GM13976 (cell line): ENCODE measurements at regions not wholly inside any gene's neighbourhood (a gene's known extent, or its start where the extent isn't known, plus 50 kb on each side); places are given as distances from the start of the nearest gene placed in this dataset.
"Not testable (repeated sequence)": the region's sequence is repeated elsewhere in the genome, so short reads cannot be mapped to it uniquely, and the experiment has no call there.

Experiments
- DNase-seq: peaks from one replicate; pipeline ENCODE4 v3.0.0; 2012; ENCODE audit warnings: low spot score
- in situ Hi-C: fragments of 300-500 bp; cut with MboI; formaldehyde crosslinking; loops from one replicate; pipeline ENCODE4 v1.12.0; 2022; ENCODE audit warnings: low sequenced_read_pairs, mixed read lengths, inconsistent platforms; ENCODE audit not compliant: unreplicated experiment
- TF ChIP-seq, protein P1 (sequence below): IDR thresholded peaks from 2 replicates; pipeline ENCODE4 v1.5.1; 2012; ENCODE audit warnings: borderline replicate concordance, mild to moderate bottlenecking; ENCODE audit not compliant: insufficient read depth; ENCODE audit errors: extremely low read depth, missing control alignments, control extremely low read depth

DNA sequence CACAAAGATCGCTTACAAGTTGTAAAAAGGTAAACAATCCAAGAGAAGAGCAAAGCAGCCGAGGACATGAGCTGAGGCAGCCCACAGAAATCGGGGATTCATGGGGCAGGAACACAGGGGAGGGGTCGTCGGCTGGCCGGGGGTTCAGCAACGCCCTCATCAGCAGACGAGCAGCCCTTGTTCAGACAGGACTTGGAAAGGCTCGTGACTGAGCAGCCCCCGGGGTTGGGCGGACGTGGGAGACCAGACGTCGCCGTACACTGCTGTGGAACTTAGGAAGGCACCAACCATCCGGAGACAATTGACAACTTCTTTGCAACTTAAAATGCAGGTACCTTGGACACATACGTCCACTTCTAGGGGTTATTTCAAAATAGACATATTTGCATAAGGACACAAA lies 370.5 kb downstream of the BRD1 start:
- DNase-seq: no peak
- TF ChIP-seq, protein P1, sequence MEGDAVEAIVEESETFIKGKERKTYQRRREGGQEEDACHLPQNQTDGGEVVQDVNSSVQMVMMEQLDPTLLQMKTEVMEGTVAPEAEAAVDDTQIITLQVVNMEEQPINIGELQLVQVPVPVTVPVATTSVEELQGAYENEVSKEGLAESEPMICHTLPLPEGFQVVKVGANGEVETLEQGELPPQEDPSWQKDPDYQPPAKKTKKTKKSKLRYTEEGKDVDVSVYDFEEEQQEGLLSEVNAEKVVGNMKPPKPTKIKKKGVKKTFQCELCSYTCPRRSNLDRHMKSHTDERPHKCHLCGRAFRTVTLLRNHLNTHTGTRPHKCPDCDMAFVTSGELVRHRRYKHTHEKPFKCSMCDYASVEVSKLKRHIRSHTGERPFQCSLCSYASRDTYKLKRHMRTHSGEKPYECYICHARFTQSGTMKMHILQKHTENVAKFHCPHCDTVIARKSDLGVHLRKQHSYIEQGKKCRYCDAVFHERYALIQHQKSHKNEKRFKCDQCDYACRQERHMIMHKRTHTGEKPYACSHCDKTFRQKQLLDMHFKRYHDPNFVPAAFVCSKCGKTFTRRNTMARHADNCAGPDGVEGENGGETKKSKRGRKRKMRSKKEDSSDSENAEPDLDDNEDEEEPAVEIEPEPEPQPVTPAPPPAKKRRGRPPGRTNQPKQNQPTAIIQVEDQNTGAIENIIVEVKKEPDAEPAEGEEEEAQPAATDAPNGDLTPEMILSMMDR: no peak
- in situ Hi-C loops: no loop called here

DNA sequence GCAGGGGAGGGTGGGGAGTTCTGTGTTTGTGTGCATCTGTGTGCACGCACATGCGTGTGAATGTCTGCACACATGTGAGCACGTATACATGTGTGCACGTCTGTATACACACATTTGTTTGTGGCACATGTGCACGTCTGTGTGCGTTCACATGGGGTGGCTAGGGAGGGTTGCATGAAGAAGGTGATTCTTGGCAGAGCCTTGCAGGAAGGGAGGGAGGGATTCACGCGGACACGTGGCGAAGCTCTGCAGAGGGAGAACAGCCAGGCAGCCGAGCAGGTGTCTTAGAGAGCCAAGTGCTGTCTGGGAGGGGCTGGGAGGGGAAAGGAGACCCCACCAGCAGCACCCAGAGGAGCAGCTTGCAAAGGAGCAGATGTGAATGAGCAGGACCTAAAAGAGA lies 372.1 kb downstream of the BRD1 start:
- no peak for DNase-seq
- in situ Hi-C loops: no loop called here
- TF ChIP-seq, protein P1: no peak

DNA sequence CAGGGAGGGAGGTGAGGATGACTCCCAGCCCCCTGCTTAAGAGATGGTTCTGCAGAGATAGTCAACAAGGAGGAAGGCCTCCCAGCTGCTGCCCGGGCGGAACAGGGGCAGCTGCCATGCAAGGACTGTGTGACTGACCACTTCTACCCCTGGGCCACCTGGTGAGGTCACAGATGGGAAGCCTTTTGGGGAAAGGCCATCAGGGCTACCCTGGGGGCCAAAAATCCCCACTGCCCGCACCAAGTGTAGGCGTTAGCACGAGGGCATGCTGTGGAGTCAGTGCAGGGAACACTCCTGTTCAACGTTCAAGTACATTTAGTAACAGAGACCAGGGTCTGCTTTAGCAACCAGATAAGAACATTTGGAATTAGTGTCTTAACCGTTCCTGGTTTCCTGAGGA lies 372.9 kb downstream of the BRD1 start:
- TF ChIP-seq, protein P1: no peak
- in situ Hi-C loops: no loop called here
- DNase-seq: no peak

DNA sequence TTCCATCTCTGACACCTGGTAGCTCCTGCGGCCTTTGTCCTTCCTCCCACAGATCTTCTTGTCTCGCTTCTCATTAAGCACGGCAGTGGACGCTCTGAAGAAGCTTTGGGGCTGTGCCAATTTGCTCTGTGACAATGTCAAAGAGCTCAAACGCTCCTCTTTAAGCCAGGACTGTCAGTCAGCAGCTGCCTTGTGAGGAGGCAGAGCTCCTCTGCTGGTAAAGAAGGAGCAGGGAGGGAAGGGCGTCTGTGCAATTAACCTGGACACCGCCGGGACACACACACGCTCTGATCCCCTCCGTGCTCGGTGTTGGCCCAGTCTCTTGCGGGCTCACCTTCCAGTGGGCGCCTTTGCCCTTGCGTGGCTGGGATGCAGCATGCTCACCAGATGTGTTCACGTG lies 373.9 kb downstream of the BRD1 start:
- DNase-seq: no peak
- in situ Hi-C loops: no loop called here
- TF ChIP-seq, protein P1: no peak

DNA sequence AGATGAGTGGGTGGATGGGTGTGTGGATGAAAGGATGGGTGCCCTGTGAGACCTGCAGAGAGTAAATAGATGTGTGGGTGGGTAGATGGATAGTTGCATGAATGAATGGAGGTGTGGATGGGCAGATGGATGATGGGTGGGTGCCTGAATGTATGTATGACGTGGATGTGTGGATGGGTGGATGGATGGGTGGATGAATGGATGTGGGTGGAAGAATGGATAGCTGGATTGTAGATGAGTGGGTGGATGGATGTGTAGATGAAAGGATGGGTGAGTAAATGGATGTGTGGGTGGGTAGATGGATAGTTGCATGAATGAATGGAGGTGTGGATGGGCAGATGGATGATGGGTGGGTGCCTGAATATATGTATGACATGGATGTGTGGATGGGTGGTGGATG lies 374.7 kb downstream of the BRD1 start:
- DNase-seq, in situ Hi-C loops: not testable (repeated sequence)

DNA sequence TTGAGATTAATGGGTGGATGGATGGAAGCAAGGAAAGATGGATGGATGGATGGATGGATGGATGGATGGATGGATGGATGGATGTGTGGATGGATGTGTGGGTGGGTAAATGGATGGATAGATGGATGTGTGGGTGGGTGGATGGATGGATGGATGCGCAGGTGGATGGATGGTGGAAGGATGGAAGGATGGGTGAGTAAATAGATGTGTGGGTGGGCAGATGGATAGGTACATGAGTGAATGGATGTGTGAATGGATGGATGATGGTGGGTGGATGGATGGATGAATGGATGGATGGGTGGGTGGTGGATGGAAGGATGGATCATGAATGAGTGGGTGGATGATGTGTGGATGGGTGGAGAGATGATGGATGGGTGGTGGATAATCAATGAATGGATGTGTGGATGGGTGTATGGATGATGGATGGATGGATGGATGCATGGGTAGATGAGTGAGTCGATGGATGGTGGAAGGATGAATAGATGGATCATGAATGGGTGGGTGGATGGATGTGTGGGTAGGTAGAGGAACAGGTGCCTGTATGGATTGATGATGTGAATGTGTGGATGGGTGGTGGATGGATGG lies 375.2 kb downstream of the BRD1 start:
- no peak for DNase-seq
- in situ Hi-C loops: no loop called here
- TF ChIP-seq, protein P1: no peak

DNA sequence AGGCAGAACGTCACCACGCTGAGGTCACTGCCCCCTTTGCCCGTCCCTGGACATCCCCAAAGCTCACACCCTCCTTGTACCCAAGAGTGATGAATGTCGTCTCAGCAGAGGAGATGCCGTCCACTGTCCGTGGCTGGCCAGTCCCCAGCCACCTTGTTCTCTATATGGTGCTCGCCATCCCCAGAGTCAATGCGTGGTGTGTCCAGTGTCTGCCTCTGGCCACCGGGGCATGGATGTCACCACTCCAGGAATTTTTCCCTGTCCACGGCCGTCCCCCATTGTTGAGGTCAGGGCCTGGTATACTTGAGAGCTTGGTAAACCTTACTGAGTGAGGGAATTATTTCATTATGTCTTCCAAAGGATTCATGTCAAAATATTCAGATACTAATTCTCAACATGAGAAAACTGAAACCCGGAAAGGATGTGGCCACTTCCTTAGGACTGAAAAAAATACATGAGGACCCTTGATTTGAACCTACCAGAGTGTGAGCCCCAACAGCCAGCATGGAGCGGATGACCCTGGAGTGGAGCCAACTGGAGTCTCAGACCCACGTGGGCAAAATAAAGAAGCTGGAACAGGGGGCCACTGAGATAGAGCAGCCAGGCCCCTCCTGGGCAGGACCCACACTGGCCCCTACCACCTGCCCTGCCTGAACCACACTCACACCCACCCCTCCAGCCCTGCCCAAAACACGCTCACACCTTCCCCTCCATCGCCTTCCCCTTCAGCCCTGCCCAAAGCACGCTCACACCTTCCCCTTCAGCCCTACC lies 376.4 kb downstream of the BRD1 start:
- no peak for DNase-seq
- in situ Hi-C loops: no loop called here
- TF ChIP-seq, protein P1: no peak
